T-cell (primary cell): ENCODE measurements at regions not wholly inside any gene's neighbourhood (a gene's known extent, or its start where the extent isn't known, plus 50 kb on each side); places are given as distances from the start of the nearest gene placed in this dataset.

Experiments
- ATAC-seq, 4 experiments: fragments of 200-7000 bp in 3 of 4; fragments of 150-1000 bp in 1 of 4; cut with Tn5 transposase; replicated peaks in 1 of 4; 1 replicate in 3 of 4; 2 replicates in 1 of 4; pipeline ENCODE4 v1.10.0; 2021; ENCODE audit warnings: moderate library complexity in 3 of 4, mild to moderate bottlenecking in 2 of 4, moderate number of reproducible peaks in 1 of 4
- CTCF ChIA-PET, 2 donors: fragments of 300-600 bp; sonication (Branson Sonifier 250); formaldehyde crosslinking; loops; one replicate each; lab custom pipeline; 2022; ENCODE audit warnings: antibody characterized with exemption in 2 of 2; lab: Charles Lee
- POLR2A ChIA-PET, 2 donors: fragments of 300-600 bp; sonication (Branson Sonifier 250); formaldehyde crosslinking; loops; one replicate each; lab custom pipeline; 2022; ENCODE audit warnings: antibody characterized with exemption in 2 of 2; lab: Charles Lee
- DNase-seq, 35 experiments: peaks; one replicate each; pipeline versions ENCODE4 v3.0.0 to v3.0.0-alpha.2; 2013 to 2023
- H3K27ac ChIP-seq: one replicate; pipeline ENCODE4 v1.5.1; 2013; ENCODE audit warnings: low read length
- H3K27me3 ChIP-seq, 2 experiments: replicated peaks in 1 of 2; 1 replicate in 1 of 2; 2 replicates in 1 of 2; pipeline versions ENCODE4 v1.6.1 to v1.7.0; 2013; ENCODE audit warnings: low read length in 1 of 2, mixed read lengths in 1 of 2; ENCODE audit not compliant: control insufficient read depth in 2 of 2, insufficient read depth in 2 of 2; ENCODE audit errors: extremely low read depth in 1 of 2
- H3K36me3 ChIP-seq, 2 donors: 1 replicate in 1 of 2; 2 replicates in 1 of 2; pipeline versions ENCODE4 v1.6.1 to v1.7.0; 2013; ENCODE audit warnings: low read length in 1 of 2; ENCODE audit not compliant: control insufficient read depth in 2 of 2, insufficient read depth in 1 of 2; ENCODE audit errors: extremely low read depth in 1 of 2
- H3K4me1 ChIP-seq, 2 experiments: 1 replicate in 1 of 2; 2 replicates in 1 of 2; pipeline versions ENCODE4 v1.6.1 to v1.7.0; 2013; ENCODE audit warnings: low read length in 2 of 2, mixed read lengths in 1 of 2; ENCODE audit not compliant: insufficient read depth in 2 of 2, control insufficient read depth in 1 of 2; ENCODE audit errors: extremely low read depth in 1 of 2
- H3K4me3 ChIP-seq, 2 donors: 1 replicate in 1 of 2; 2 replicates in 1 of 2; pipeline versions ENCODE4 v1.5.1 to v1.7.0; 2013; ENCODE audit warnings: mild to moderate bottlenecking in 2 of 2, low read length in 1 of 2, moderate library complexity in 1 of 2; ENCODE audit not compliant: control insufficient read depth in 1 of 2; ENCODE audit errors: extremely low read depth in 1 of 2
- H3K9me3 ChIP-seq: 2 replicates; pipeline ENCODE4 v1.7.0; 2013
- H3K27ac Mint-ChIP-seq, 2 donors: one replicate each; pipeline ENCODE4 v1.8.0; 2020 to 2021; ENCODE audit warnings: mild to moderate bottlenecking in 2 of 2, mixed read lengths in 2 of 2
- H3K27me3 Mint-ChIP-seq, 2 donors: one replicate each; pipeline ENCODE4 v1.8.0; 2021 to 2022; ENCODE audit warnings: mixed read lengths in 2 of 2
- H3K36me3 Mint-ChIP-seq: one replicate; pipeline ENCODE4 v1.8.0; 2021; ENCODE audit warnings: mixed read lengths
- H3K4me1 Mint-ChIP-seq, 3 donors: one replicate each; pipeline ENCODE4 v1.8.0; 2020 to 2022; ENCODE audit warnings: mixed read lengths in 3 of 3, mild to moderate bottlenecking in 1 of 3
- H3K4me3 Mint-ChIP-seq, 3 donors: one replicate each; pipeline ENCODE4 v1.8.0; 2020 to 2022; ENCODE audit warnings: mild to moderate bottlenecking in 3 of 3, mixed read lengths in 3 of 3, moderate library complexity in 3 of 3
- H3K9me3 Mint-ChIP-seq, 3 donors: one replicate each; pipeline ENCODE4 v1.8.0; 2020 to 2022; ENCODE audit warnings: mixed read lengths in 3 of 3
- WGBS: methylation state at CpG from one replicate; pipeline ENCODE4 v1.1.5; 2013; ENCODE audit warnings: missing lambda C conversion rate; ENCODE audit not compliant: insufficient coverage; 5-methylcytosine and 5-hydroxymethylcytosine counted together

GRCh38 chr3:168493412-168494205, 397.9 kb upstream of the GOLIM4 start:
- H3K4me1 Mint-ChIP-seq: no peaks in the 10 kb centered on the region
- no peak overlapping the region for H3K4me3 ChIP-seq
- no peaks in the 10 kb centered on the region for H3K4me1 ChIP-seq
- H3K9me3 ChIP-seq: no peaks in the 10 kb centered on the region
- H3K27me3 ChIP-seq: no peaks in the 10 kb centered on the region
- H3K4me3 Mint-ChIP-seq: no peak overlapping the region
- no peak overlapping the region for H3K27ac ChIP-seq
- ATAC-seq (no peak), DNase-seq (no peak)
- H3K27me3 Mint-ChIP-seq: no peaks in the 10 kb centered on the region
- no peaks in the 10 kb centered on the region for H3K36me3 ChIP-seq
- POLR2A ChIA-PET: no interaction called here
- CTCF ChIA-PET: no interaction called here
- no peak overlapping the region for H3K27ac Mint-ChIP-seq
- H3K36me3 Mint-ChIP-seq: no peaks in the 10 kb centered on the region
- H3K9me3 Mint-ChIP-seq: peaks cover 0 to 3% (median 0%) of the 10 kb centered on the region in 3 donors

- POLR2A ChIA-PET: no interaction called here
- ATAC-seq: no peak
- no CpG with 5 or more reads among the region's 1 CpG for WGBS
Measured at GRCh38 chr3:168490981-168491380, 395.3 kb upstream of the GOLIM4 start.

GRCh38 chr3:168489301-168489700, 393.6 kb upstream of the GOLIM4 start:
- POLR2A ChIA-PET: no interaction called here
- no peaks in the 10 kb centered on the region for H3K9me3 ChIP-seq
- no peak for DNase-seq
- no peak overlapping the region for H3K4me3 ChIP-seq
- no peaks in the 10 kb centered on the region for H3K27me3 ChIP-seq
- Mint-ChIP-seq H3K4me3 (no peak overlapping the region), H3K9me3 (no peaks in the 10 kb centered on the region), H3K27me3 (no peaks in the 10 kb centered on the region), H3K36me3 (no peaks in the 10 kb centered on the region), H3K4me1 (no peaks in the 10 kb centered on the region), H3K27ac (no peak overlapping the region)
- H3K36me3 ChIP-seq: no peaks in the 10 kb centered on the region
- H3K27ac ChIP-seq: no peak overlapping the region
- no peaks in the 10 kb centered on the region for H3K4me1 ChIP-seq
- no peak for ATAC-seq
- CTCF ChIA-PET: no interaction called here

More at GRCh38 chr3:168490981-168491380, 395.3 kb upstream of the GOLIM4 start:
- Mint-ChIP-seq H3K4me3 (no peak overlapping the region), H3K36me3 (no peaks in the 10 kb centered on the region), H3K9me3 (no peaks in the 10 kb centered on the region), H3K27me3 (no peaks in the 10 kb centered on the region), H3K27ac (no peak overlapping the region), H3K4me1 (no peaks in the 10 kb centered on the region)
- Histone ChIP-seq H3K27me3 (no peaks in the 10 kb centered on the region), H3K4me3 (no peak overlapping the region), H3K4me1 (no peaks in the 10 kb centered on the region), H3K27ac (no peak overlapping the region), H3K9me3 (no peaks in the 10 kb centered on the region), H3K36me3 (no peaks in the 10 kb centered on the region)
- CTCF ChIA-PET: no interaction called here
- no peak for DNase-seq

- no peak overlapping the region for H3K27ac ChIP-seq
- ChIA-PET CTCF (no interaction called here), POLR2A (no interaction called here)
- no peak overlapping the region for H3K4me3 ChIP-seq
- Mint-ChIP-seq H3K4me1 (no peaks in the 10 kb centered on the region), H3K9me3 (peaks cover 0 to 4% (median 0%) of the 10 kb centered on the region in 3 donors), H3K27ac (no peak overlapping the region), H3K27me3 (no peaks in the 10 kb centered on the region), H3K4me3 (no peak overlapping the region), H3K36me3 (no peaks in the 10 kb centered on the region)
- DNase-seq (no peak), ATAC-seq (no peak)
- no peaks in the 10 kb centered on the region for H3K9me3 ChIP-seq
- no CpG with 5 or more reads among the region's 2 CpGs for WGBS
- H3K36me3 ChIP-seq: no peaks in the 10 kb centered on the region
- H3K4me1 ChIP-seq: no peaks in the 10 kb centered on the region
- H3K27me3 ChIP-seq: no peaks in the 10 kb centered on the region
Measured at GRCh38 chr3:168485936-168486335, 390.2 kb upstream of the GOLIM4 start.

GRCh38 chr3:168476360-168476980, 380.7 kb upstream of the GOLIM4 start:
- no peaks in the 10 kb centered on the region for H3K36me3 Mint-ChIP-seq
- no peaks in the 10 kb centered on the region for H3K36me3 ChIP-seq
- H3K4me3 Mint-ChIP-seq: no peak overlapping the region
- H3K4me1 ChIP-seq: no peaks in the 10 kb centered on the region
- peaks cover 0 to 4% (median 0%) of the 10 kb centered on the region in 3 donors for H3K9me3 Mint-ChIP-seq
- DNase-seq: no peak
- POLR2A ChIA-PET: no interaction called here
- H3K4me1 Mint-ChIP-seq: no peaks in the 10 kb centered on the region
- no peak overlapping the region for H3K27ac ChIP-seq
- H3K27ac Mint-ChIP-seq: no peak overlapping the region
- H3K9me3 ChIP-seq: no peaks in the 10 kb centered on the region
- H3K4me3 ChIP-seq: no peak overlapping the region
- no peaks in the 10 kb centered on the region for H3K27me3 ChIP-seq
- no peak for ATAC-seq
- CTCF ChIA-PET: no interaction called here
- 72% methylated on average over 4 of the region's 11 CpGs for WGBS
- H3K27me3 Mint-ChIP-seq: no peaks in the 10 kb centered on the region

GRCh38 chr3:168475704-168476103, 380.0 kb upstream of the GOLIM4 start:
- no CpG with 5 or more reads among the region's 1 CpG for WGBS
- POLR2A ChIA-PET: no interaction called here
- H3K27me3 ChIP-seq: no peaks in the 10 kb centered on the region
- ATAC-seq: no peak
- H3K9me3 Mint-ChIP-seq: peaks cover 0 to 4% (median 0%) of the 10 kb centered on the region in 3 donors
- no peak overlapping the region for H3K27ac Mint-ChIP-seq
- no peaks in the 10 kb centered on the region for H3K36me3 Mint-ChIP-seq
- CTCF ChIA-PET: no interaction called here
- H3K4me3 Mint-ChIP-seq: no peak overlapping the region
- no peak for DNase-seq
- H3K27ac ChIP-seq: no peak overlapping the region
- no peaks in the 10 kb centered on the region for H3K36me3 ChIP-seq
- no peaks in the 10 kb centered on the region for H3K4me1 ChIP-seq
- H3K4me3 ChIP-seq: no peak overlapping the region
- H3K4me1 Mint-ChIP-seq: no peaks in the 10 kb centered on the region
- H3K27me3 Mint-ChIP-seq: no peaks in the 10 kb centered on the region
- H3K9me3 ChIP-seq: no peaks in the 10 kb centered on the region
